GM19023 (cell line): ENCODE measurements at regions not wholly inside any gene's neighbourhood (a gene's known extent, or its start where the extent isn't known, plus 50 kb on each side); places are given as distances from the start of the nearest gene placed in this dataset.

Experiments used
- ATAC-seq: cut with Tn5 transposase; IDR thresholded peaks from one replicate; pipeline ENCODE4 v1.9.1; 2021; ENCODE audit warnings: mild to moderate bottlenecking, moderate library complexity; ENCODE audit not compliant: unreplicated experiment

GRCh38 chr2:148567716-148568115 lies 76.8 kb upstream of the EPC2 start:
- ATAC-seq: no peak

- ATAC-seq: no peak
These were observed 76.0 kb upstream of the EPC2 start for GRCh38 chr2:148568597-148568996.

GRCh38 chr2:148569221-148569620 lies 75.3 kb upstream of the EPC2 start:
- no peak for ATAC-seq

- no peak for ATAC-seq
These were observed 73.6 kb upstream of the EPC2 start for GRCh38 chr2:148570989-148571388.

GRCh38 chr2:148577845-148578492 lies 66.6 kb upstream of the EPC2 start:
- ATAC-seq: no peak

- ATAC-seq: peak; percentile 56
These were observed 66.1 kb upstream of the EPC2 start for GRCh38 chr2:148578493-148578884.

- no peak for ATAC-seq
These were observed 61.7 kb upstream of the EPC2 start for GRCh38 chr2:148582679-148583511.

GRCh38 chr2:148585696-148586095 lies 58.9 kb upstream of the EPC2 start:
- ATAC-seq: no peak

- ATAC-seq: no peak
These were observed 57.9 kb upstream of the EPC2 start for GRCh38 chr2:148586522-148587128.

- no peak for ATAC-seq
These were observed 53.9 kb upstream of the EPC2 start for GRCh38 chr2:148590612-148591011.

GRCh38 chr2:148592791-148593190 lies 51.8 kb upstream of the EPC2 start:
- no peak for ATAC-seq

GRCh38 chr2:148593421-148593820 lies 51.1 kb upstream of the EPC2 start:
- ATAC-seq: no peak

- no peak for ATAC-seq
These were observed 50.3 kb upstream of the EPC2 start for GRCh38 chr2:148594216-148594615.
